ENCODE measurements at regions not wholly inside any gene's neighbourhood (a gene's known extent, or its start where the extent isn't known, plus 50 kb on each side); places are given as distances from the start of the nearest gene placed in this dataset.

- H3K9me3 ChIP-seq (ENCODE audit: low read depth, low read length): no peaks in the 10 kb centered on the region
- DNase-seq (ENCODE audit: insufficient read length, low spot score, missing footprints): no peak
- H3K4me3 ChIP-seq (ENCODE audit: insufficient read depth, low read length): no peak overlapping the region
- H3K27ac ChIP-seq (ENCODE audit: low read depth, low read length): no peak overlapping the region
- no peaks in the 10 kb centered on the region for H3K27me3 ChIP-seq (ENCODE audit: insufficient read depth, low read length)
- H3K4me1 ChIP-seq (ENCODE audit: insufficient read depth, low read length): peaks cover 15% of the 10 kb centered on the region
- no peak overlapping the region for H3K4me2 ChIP-seq (ENCODE audit: insufficient read depth, low read length)
- H3K79me2 ChIP-seq (ENCODE audit: insufficient read depth, low read length): no peaks in the 10 kb centered on the region
- no peaks in the 10 kb centered on the region for H4K20me1 ChIP-seq (ENCODE audit: insufficient read depth, low read length)
- no peak overlapping the region for H2AFZ ChIP-seq (ENCODE audit: low read length)
- TF ChIP-seq CTCF (IDR thresholded peaks at IDR 0.05; ENCODE audit: extremely low read depth, low read depth, low read length): no peak
- H3K36me3 ChIP-seq (ENCODE audit: insufficient read depth, low read length): no peaks in the 10 kb centered on the region
These were observed 88.7 kb upstream of the POMGNT2 start for GRCh38 chr3:43194490-43195114.

GRCh38 chr3:43194069-43194468, 88.2 kb upstream of the POMGNT2 start:
- Histone ChIP-seq H3K79me2 (ENCODE audit: insufficient read depth, low read length) (no peaks in the 10 kb centered on the region), H3K27ac (ENCODE audit: low read depth, low read length) (no peak overlapping the region), H3K27me3 (ENCODE audit: insufficient read depth, low read length) (no peaks in the 10 kb centered on the region)

DNA sequence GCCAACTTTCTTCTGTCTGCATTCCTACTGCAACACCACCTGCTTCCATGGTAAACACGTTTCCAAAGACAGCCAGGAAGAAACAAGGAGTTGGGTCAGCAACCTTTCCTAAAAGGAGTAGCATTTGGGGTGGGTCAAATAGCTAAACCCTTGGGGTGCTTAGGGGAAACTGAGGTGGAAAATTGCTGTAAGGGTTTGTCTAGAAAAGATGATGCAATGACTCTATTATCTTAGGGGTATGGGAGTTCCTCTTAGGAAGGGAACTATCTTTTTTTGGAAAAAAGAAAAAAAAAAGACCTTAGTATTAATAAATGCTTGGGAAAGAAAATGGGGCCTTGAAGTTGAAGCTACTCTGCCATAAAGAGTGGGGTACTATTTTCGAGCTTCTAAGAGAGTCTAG, 86.1 kb upstream of the POMGNT2 start:
- Histone ChIP-seq H3K27me3 (ENCODE audit: insufficient read depth, low read length) (no peaks in the 10 kb centered on the region), H3K79me2 (ENCODE audit: insufficient read depth, low read length) (no peaks in the 10 kb centered on the region), H3K27ac (ENCODE audit: low read depth, low read length) (no peak overlapping the region), H4K20me1 (ENCODE audit: insufficient read depth, low read length) (no peaks in the 10 kb centered on the region), H3K36me3 (ENCODE audit: insufficient read depth, low read length) (no peaks in the 10 kb centered on the region), H3K4me1 (ENCODE audit: insufficient read depth, low read length) (peaks cover 15% of the 10 kb centered on the region), H3K9me3 (ENCODE audit: low read depth, low read length) (peaks cover 3% of the 10 kb centered on the region), H2AFZ (ENCODE audit: low read length) (no peak overlapping the region), H3K4me2 (ENCODE audit: insufficient read depth, low read length) (no peak overlapping the region), H3K4me3 (ENCODE audit: insufficient read depth, low read length) (no peak overlapping the region)
- TF ChIP-seq CTCF (IDR thresholded peaks at IDR 0.05; ENCODE audit: extremely low read depth, low read depth, low read length): no peak
- DNase-seq (ENCODE audit: insufficient read length, low spot score, missing footprints): no peak

More at GRCh38 chr3:43194069-43194468, 88.2 kb upstream of the POMGNT2 start:
- Histone ChIP-seq H4K20me1 (ENCODE audit: insufficient read depth, low read length) (no peaks in the 10 kb centered on the region), H2AFZ (ENCODE audit: low read length) (no peak overlapping the region), H3K9me3 (ENCODE audit: low read depth, low read length) (no peaks in the 10 kb centered on the region), H3K4me1 (ENCODE audit: insufficient read depth, low read length) (peaks cover 15% of the 10 kb centered on the region), H3K4me3 (ENCODE audit: insufficient read depth, low read length) (no peak overlapping the region), H3K36me3 (ENCODE audit: insufficient read depth, low read length) (no peaks in the 10 kb centered on the region), H3K4me2 (ENCODE audit: insufficient read depth, low read length) (no peak overlapping the region)
- no peak for TF ChIP-seq CTCF (IDR thresholded peaks at IDR 0.05; ENCODE audit: extremely low read depth, low read depth, low read length)
- no peak for DNase-seq (ENCODE audit: insufficient read length, low spot score, missing footprints)

DNA sequence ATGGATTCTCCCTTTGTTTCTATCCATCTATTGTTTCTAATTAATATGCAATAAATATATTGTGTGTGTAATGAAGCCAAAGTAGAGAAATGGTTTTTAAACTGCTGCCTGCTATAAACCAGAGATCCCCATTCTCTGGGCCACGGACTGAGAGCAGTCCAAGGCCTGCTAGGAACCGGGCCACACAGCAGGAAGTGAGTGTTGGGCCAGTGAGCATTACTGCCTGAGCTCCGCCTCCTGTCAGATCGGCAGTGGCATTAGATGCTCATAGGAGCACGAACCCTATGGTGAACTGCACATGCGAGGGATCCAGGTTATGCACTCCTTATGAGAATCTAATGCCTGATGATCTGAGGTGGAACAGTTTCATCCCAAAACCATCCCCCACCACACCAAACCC, 85.2 kb upstream of the POMGNT2 start:
- peaks cover 3% of the 10 kb centered on the region for H3K9me3 ChIP-seq (ENCODE audit: low read depth, low read length)
- TF ChIP-seq CTCF (IDR thresholded peaks at IDR 0.05; ENCODE audit: extremely low read depth, low read depth, low read length): no peak
- H3K27me3 ChIP-seq (ENCODE audit: insufficient read depth, low read length): no peaks in the 10 kb centered on the region
- no peaks in the 10 kb centered on the region for H3K79me2 ChIP-seq (ENCODE audit: insufficient read depth, low read length)
- peaks cover 15% of the 10 kb centered on the region for H3K4me1 ChIP-seq (ENCODE audit: insufficient read depth, low read length)
- H3K36me3 ChIP-seq (ENCODE audit: insufficient read depth, low read length): no peaks in the 10 kb centered on the region
- H2AFZ ChIP-seq (ENCODE audit: low read length): peak overlapping the region; percentile 57
- H3K4me3 ChIP-seq (ENCODE audit: insufficient read depth, low read length): no peak overlapping the region
- no peaks in the 10 kb centered on the region for H4K20me1 ChIP-seq (ENCODE audit: insufficient read depth, low read length)
- no peak for DNase-seq (ENCODE audit: insufficient read length, low spot score, missing footprints)
- H3K4me2 ChIP-seq (ENCODE audit: insufficient read depth, low read length): peak overlapping the region; percentile 25
- peak overlapping the region; percentile 87 for H3K27ac ChIP-seq (ENCODE audit: low read depth, low read length)
